ENCODE measurements at regions not wholly inside any gene's neighbourhood (a gene's known extent, or its start where the extent isn't known, plus 50 kb on each side); places are given as distances from the start of the nearest gene placed in this dataset.
"Not testable (repeated sequence)": the region's sequence is repeated elsewhere in the genome, so short reads cannot be mapped to it uniquely, and the experiment has no call there.

DNA sequence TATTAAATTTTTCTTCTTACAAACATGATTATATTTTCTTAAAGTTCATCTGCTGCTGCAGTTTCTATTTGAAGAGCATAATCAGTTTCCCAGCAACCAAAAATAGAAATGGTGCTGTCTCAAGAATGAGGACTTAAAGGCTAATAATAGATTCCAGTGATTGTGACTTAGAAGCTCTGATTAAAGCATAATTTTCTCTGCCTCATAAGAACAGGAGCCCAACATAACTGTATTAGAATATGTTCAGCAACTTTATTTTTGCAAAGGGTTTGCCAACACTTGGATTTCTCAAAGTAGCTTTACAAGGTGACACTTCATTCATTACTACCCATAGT lies 227.9 kb downstream of the SPATA31A1 start:
- H3K36me3 Mint-ChIP-seq; H3K4me3 Mint-ChIP-seq; H3K4me1 Mint-ChIP-seq; H3K27me3 Mint-ChIP-seq (ENCODE audit: low read depth in 3 of 3); DNase-seq; H3K27ac Mint-ChIP-seq: not testable (repeated sequence)
- peaks cover 0 to 10% (median 1%) of the 10 kb centered on the region in 6 donors for H3K9me3 Mint-ChIP-seq

DNA sequence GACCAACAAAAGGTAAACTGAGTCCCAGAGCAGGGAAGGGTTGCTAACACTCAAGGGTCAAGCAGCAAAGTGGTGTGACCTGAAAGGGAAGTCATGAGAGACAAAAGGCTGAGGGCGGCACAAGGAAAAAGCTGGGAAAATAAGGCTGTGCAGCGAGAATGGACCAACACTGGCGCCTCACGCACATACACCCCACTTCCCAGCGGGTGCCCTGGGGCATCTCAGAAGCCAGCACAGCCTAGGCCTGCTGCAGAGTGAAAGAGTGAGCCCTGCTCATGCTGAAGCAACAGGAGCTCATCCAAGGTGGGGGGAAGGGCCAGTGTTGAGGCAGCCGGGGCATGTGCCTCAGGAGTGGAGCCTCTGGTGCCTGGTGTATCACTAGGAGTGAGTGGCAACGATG lies 229.8 kb downstream of the SPATA31A1 start:
- not testable (repeated sequence) for H3K27ac Mint-ChIP-seq; H3K4me3 Mint-ChIP-seq; H3K27me3 Mint-ChIP-seq (ENCODE audit: low read depth in 3 of 3); DNase-seq; H3K4me1 Mint-ChIP-seq; H3K36me3 Mint-ChIP-seq
- peaks cover 0 to 10% (median 1%) of the 10 kb centered on the region in 6 donors for H3K9me3 Mint-ChIP-seq

DNA sequence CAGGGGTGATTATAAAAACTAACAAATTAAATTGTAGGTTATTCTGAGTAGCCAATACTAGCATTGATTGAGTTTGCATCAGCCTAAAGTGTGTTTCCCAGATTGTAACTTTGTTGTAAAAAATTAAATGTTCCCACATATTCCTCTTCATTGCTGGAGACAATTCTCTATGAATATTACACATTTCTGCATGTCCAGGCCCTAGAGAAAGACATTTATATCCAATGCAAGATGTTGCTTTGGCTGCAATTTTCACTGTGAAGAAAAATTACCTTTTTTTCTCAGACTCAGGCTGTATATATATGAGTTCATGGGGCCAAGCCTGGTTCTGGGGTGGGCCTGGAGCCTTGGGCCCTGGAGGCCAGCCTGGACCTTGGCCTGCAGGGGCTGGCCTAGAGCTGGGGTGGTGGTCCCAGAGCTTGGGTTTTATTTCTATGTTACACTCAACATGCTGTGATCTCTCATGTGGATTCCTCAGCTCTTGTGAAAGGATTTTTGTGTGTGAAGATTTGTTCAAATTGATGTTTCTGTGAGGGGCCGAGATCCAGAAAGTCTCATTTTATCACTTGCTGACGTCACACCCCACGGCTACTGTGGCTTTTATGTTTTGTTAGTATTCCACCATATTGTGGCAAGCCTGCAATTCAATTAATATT lies 232.5 kb downstream of the SPATA31A1 start:
- Mint-ChIP-seq H3K4me3 (no peak overlapping the region), H3K36me3 (no peaks in the 10 kb centered on the region), H3K4me1 (no peaks in the 10 kb centered on the region), H3K27me3 (ENCODE audit: low read depth in 3 of 3) (peaks cover 0 to 2% (median 1%) of the 10 kb centered on the region in 3 donors), H3K9me3 (peaks cover 0 to 10% (median 1%) of the 10 kb centered on the region in 6 donors), H3K27ac (no peak overlapping the region)
- no peak for DNase-seq

DNA sequence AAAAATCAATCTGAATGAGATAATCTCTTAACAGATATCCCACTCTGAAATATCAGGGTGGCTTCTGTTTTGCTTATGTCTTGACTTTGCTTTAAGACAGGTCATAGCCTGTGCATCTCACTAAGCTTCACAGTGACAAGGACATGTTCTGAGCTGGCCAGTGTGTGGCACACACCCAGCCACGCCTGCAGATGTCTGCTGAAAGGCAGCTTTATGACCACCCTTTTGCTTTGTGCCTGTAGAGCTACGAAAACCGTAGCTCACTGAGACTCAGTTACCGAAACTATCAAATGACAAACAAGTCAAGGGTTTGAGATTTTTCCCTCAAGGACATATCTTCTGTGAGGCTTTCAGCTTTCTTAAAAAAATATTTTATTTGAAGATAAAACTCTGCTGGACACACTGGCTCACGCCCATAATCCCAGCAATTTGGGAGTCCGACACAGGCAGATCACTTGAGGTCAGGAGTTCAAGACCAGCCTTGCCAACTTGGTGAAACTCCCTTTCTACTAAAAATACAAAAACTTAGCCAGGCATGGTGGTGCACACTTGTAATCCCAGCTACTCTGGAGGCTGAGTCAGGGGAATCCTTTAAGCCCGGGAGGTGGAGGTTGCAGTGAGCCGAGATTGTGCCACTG lies 233.2 kb downstream of the SPATA31A1 start:
- no peak overlapping the region for H3K4me3 Mint-ChIP-seq
- no peaks in the 10 kb centered on the region for H3K4me1 Mint-ChIP-seq
- H3K36me3 Mint-ChIP-seq, result no peaks in the 10 kb centered on the region
- H3K27me3 Mint-ChIP-seq (ENCODE audit: low read depth in 3 of 3), result peaks cover 0 to 2% (median 1%) of the 10 kb centered on the region in 3 donors
- H3K9me3 Mint-ChIP-seq, result peaks cover 0 to 10% (median 1%) of the 10 kb centered on the region in 6 donors
- no peak for DNase-seq
- H3K27ac Mint-ChIP-seq, result no peak overlapping the region

DNA sequence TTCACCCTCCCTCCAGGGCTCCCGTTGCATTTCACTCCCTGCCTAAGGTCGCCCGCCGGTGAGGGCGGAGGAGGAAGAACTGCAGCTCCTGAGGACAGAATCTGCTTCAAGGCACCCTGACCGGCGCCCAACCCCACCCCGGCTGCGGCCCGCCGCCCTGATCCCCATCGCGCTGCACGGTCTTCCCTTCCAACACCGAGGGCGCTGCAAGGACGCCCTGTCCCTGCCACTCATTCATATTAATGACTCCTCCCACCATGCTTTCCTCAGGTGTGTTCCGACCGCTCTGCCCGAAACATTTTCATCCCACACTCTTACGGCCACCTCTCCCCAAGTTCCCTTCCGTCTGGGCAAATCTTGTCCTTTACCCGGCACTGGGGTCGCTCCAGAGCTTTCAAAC lies 248.6 kb downstream of the SPATA31A1 start:
- H3K9me3 Mint-ChIP-seq; H3K27me3 Mint-ChIP-seq (ENCODE audit: low read depth in 3 of 3); H3K4me1 Mint-ChIP-seq; H3K4me3 Mint-ChIP-seq; DNase-seq; H3K36me3 Mint-ChIP-seq; H3K27ac Mint-ChIP-seq: not testable (repeated sequence)

DNA sequence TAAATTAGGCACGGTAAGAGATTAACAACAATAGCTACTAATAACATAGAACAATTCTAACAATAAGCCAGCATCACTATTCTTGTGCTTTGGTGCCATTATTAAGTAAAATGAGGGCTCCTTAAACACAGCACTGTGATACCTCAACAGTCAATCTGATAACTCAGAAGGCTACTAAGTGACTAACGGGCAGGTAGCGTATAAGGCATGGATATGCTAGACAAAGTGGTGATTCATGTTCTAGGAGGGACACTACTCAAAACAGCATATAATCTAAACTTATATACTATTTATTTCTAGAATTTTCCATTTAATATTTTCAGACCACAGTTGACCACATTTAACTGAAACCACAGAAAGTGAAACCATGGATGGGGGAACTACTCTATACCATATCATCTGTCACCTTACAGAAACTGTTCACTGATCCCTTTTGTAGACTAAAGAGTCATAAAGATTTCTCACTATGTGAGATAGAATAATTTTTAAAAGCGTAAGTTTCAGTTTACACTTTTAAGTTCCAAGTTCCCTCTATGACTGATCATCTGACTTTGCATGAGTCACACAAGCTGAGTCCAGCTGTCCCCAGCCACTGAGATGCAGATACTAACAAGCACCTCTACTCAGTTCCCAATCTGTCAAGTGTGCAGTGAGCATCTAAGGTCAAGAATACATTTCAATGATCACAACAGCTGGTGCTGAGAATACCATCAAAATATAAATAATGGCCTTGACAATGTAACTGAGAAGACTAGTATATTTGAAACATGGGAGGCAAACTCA lies 256.2 kb downstream of the SPATA31A1 start:
- not testable (repeated sequence) for DNase-seq; H3K9me3 Mint-ChIP-seq; H3K27ac Mint-ChIP-seq; H3K4me1 Mint-ChIP-seq; H3K27me3 Mint-ChIP-seq (ENCODE audit: low read depth in 3 of 3); H3K36me3 Mint-ChIP-seq; H3K4me3 Mint-ChIP-seq

DNA sequence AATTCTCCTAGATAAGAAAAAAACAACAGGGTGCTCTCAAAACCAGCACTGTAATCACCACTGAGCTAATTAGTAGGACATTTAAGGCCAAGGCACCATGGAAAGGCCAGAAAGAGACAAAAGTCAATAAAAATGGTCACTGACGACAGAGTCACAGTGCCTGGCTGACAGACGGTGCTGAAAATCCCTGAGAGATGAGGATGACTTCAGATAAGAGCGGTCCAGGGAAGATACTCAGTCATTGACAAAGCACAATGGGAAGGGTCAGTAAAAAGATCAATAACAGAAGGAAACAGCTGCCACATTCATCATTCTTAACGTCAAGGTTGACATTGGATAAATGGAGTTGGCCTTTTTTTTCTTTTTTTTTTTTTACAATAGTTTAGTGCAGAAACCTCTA lies 261.0 kb downstream of the SPATA31A1 start:
- H3K4me3 Mint-ChIP-seq; H3K27ac Mint-ChIP-seq; H3K9me3 Mint-ChIP-seq; H3K27me3 Mint-ChIP-seq (ENCODE audit: low read depth in 3 of 3); H3K36me3 Mint-ChIP-seq; DNase-seq; H3K4me1 Mint-ChIP-seq: not testable (repeated sequence)

DNA sequence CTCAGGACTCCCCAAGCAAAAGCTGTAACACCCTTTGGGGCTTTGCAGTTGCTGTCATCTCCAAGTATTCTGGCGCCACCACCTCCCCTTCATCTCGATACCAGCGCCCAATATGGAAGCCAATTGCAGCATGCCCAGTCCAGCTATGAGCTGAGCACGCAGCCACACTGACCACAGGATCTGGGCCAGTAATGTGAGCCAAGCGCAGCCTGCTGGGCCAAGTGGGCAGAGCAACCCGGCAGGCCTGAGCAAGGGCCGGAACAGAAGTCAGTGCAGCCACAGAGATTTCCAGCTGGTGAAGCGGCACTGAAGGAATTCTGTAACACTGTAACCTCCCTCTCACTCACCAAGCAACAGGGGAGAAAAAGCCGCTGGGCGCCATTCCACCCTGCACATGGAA lies 268.6 kb downstream of the SPATA31A1 start:
- not testable (repeated sequence) for H3K36me3 Mint-ChIP-seq; H3K27ac Mint-ChIP-seq; H3K9me3 Mint-ChIP-seq; DNase-seq; H3K4me1 Mint-ChIP-seq; H3K27me3 Mint-ChIP-seq (ENCODE audit: low read depth in 3 of 3); H3K4me3 Mint-ChIP-seq

DNA sequence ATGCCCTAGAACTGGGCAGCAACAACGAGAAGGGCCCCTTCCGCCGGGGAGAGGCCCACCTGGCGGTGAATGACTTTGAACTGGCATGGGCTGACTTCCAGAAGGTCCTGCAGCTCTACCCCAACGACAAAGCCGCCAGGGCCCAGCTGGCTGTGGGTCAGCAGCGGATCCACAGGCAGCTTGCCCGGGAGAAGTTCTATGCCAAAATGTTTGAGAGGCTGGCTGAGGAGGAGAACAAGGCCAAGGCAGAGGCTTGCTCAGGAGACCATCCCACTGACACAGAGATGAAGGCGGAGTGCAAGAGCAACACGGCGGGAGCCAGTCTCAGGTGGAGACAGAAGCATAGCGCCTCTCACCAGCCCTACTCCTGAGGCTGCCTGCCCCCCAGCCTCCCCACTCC lies 276.6 kb downstream of the SPATA31A1 start:
- not testable (repeated sequence) for H3K4me1 Mint-ChIP-seq; H3K27me3 Mint-ChIP-seq (ENCODE audit: low read depth in 3 of 3); DNase-seq; H3K36me3 Mint-ChIP-seq; H3K9me3 Mint-ChIP-seq; H3K4me3 Mint-ChIP-seq; H3K27ac Mint-ChIP-seq

DNA sequence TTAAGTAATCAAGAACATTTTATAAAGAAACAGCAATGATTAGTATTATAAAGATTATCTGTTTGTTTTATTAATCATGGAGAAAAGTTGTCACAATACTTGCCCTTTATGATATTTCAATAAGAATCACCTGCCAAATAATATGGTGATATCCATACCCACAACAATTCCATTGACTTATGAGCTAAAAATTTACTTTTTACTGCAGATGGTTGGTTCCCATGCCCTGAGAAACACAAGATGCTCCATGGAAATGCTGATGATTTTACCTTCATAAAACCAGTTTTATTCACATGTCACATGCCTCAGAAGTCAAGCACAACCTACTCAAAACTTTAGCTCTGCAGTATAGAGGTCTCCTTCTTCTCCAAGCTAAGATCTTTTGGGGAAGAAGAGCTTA lies 293.6 kb downstream of the SPATA31A1 start:
- H3K27me3 Mint-ChIP-seq (ENCODE audit: low read depth in 3 of 3); DNase-seq; H3K4me1 Mint-ChIP-seq; H3K4me3 Mint-ChIP-seq; H3K27ac Mint-ChIP-seq; H3K36me3 Mint-ChIP-seq; H3K9me3 Mint-ChIP-seq: not testable (repeated sequence)

DNA sequence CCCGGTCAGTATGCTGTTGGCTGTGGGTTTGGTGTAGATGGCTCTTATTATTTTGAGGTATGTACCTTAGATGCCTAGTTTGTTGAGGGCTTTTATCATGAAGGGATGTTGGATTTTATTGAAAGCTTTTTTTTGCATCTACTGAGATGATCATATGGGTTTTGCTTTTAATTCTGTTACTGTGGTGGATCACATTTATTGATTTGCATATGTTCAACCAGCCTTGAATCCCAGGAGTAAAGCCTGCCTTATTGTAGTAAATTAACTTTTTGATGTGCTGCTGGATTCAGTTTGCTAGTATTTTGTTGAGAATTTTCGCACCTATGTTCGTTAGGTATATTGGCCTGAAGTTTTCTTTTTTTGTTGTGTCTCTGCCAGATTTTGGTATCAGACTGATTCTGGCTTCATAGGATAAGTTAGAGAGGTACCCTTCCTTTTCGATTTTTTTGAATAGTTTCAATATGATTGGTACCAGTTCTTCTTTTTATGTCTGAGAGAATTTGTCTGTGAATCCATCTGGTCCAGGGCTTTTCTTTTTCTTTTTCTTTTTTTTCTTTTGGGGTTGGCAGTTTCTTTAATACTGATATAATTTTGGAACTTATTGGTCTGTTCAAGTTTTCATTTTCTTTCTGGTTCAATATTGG lies 301.6 kb downstream of the SPATA31A1 start:
- H3K27me3 Mint-ChIP-seq (ENCODE audit: low read depth in 3 of 3); H3K4me1 Mint-ChIP-seq; H3K27ac Mint-ChIP-seq; H3K36me3 Mint-ChIP-seq; H3K4me3 Mint-ChIP-seq; DNase-seq; H3K9me3 Mint-ChIP-seq: not testable (repeated sequence)

DNA sequence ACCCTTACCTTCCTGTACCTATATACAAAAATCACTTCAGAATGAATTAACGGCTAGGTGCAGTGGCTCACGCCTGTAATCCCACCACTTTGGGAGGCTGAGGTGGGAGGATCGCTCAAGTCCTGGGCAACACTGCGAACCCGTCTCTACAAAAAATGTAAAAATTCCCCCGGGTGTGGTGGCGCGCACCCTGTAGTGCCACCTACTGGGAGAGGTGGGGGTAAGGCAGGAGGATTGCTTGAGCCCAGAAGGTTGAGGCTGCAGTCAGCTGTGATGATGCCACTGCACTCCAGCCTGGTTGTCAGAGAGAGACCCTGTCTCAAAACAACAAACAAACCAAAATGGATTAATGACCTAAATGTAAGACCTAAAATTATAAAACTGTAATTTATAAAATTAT lies 307.6 kb downstream of the SPATA31A1 start:
- H3K4me1 Mint-ChIP-seq; H3K27me3 Mint-ChIP-seq (ENCODE audit: low read depth in 3 of 3); DNase-seq; H3K9me3 Mint-ChIP-seq; H3K36me3 Mint-ChIP-seq; H3K27ac Mint-ChIP-seq; H3K4me3 Mint-ChIP-seq: not testable (repeated sequence)

DNA sequence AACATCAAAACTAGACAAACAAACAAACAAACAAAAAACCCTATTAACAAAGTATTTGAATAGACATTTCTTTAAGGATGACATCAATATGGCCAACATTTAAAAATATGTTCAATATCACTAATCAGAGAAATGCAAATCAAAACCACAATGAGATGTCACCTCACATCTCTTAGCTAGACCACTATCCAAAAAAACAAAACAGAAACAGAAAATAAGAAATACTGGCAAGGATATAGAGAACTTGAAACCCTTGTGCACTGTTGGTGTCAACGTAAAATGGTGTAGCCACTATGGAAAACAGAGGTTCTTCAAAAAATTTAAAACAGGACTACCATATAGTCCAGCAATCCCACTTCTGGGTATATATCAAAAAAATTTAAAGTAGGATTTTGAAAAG lies 308.2 kb downstream of the SPATA31A1 start:
- not testable (repeated sequence) for DNase-seq; H3K4me1 Mint-ChIP-seq; H3K4me3 Mint-ChIP-seq; H3K27me3 Mint-ChIP-seq (ENCODE audit: low read depth in 3 of 3); H3K36me3 Mint-ChIP-seq; H3K9me3 Mint-ChIP-seq; H3K27ac Mint-ChIP-seq

DNA sequence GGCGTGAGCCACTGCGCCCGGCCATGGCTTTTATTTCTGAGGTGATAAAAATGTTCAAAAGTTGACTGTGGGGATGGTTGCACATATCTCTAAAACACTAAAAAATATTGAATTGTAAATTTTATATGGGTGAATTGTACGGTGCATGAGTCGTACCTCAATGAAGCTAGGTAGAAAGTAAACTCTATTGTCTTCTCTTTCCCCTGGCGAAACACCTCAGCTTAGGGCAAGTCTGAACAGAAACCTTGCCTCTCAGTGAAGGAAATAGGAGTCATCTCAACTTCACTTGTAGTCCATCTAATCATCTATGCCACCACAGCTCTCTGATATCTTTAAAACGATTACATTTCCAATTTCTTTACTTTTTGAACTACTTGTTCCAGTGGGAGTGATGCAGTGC lies 309.6 kb downstream of the SPATA31A1 start:
- not testable (repeated sequence) for H3K27me3 Mint-ChIP-seq (ENCODE audit: low read depth in 3 of 3); DNase-seq; H3K4me1 Mint-ChIP-seq; H3K27ac Mint-ChIP-seq; H3K9me3 Mint-ChIP-seq; H3K36me3 Mint-ChIP-seq; H3K4me3 Mint-ChIP-seq

Data from immature natural killer cell (primary cell).